KMS-11 (cell line): ENCODE measurements at regions not wholly inside any gene's neighbourhood (a gene's known extent, or its start where the extent isn't known, plus 50 kb on each side); places are given as distances from the start of the nearest gene placed in this dataset.
"Not testable (repeated sequence)": the region's sequence is repeated elsewhere in the genome, so short reads cannot be mapped to it uniquely, and the experiment has no call there.

Experiments used
- H2AFZ ChIP-seq: fragments of 200-600 bp; sonication (generic); 2 replicates; pipeline ENCODE4 v1.6.1; 2016; ENCODE audit warnings: antibody characterized with exemption, mixed run types, low read depth
- H3K27ac ChIP-seq: fragments of 200-600 bp; sonication (generic); 2 replicates; pipeline ENCODE4 v1.6.1; 2016; ENCODE audit warnings: mild to moderate bottlenecking, mixed run types
- H3K27me3 ChIP-seq: fragments of 200-600 bp; sonication (generic); 2 replicates; pipeline ENCODE4 v1.6.1; 2017; ENCODE audit warnings: mild to moderate bottlenecking, low read depth, mixed run types, moderate library complexity; ENCODE audit not compliant: insufficient read depth
- H3K36me3 ChIP-seq: fragments of 200-600 bp; sonication (generic); 2 replicates; pipeline ENCODE4 v1.6.1; 2017; ENCODE audit warnings: mild to moderate bottlenecking, mixed run types; ENCODE audit not compliant: insufficient read depth
- H3K4me1 ChIP-seq: fragments of 200-600 bp; sonication (generic); 2 replicates; pipeline ENCODE4 v1.6.1; 2016; ENCODE audit warnings: mild to moderate bottlenecking, low read depth, mixed run types; ENCODE audit not compliant: poor library complexity, severe bottlenecking
- H3K4me2 ChIP-seq: fragments of 200-600 bp; sonication (generic); 2 replicates; pipeline ENCODE4 v1.7.0; 2016; ENCODE audit warnings: mild to moderate bottlenecking, mixed run types
- H3K4me3 ChIP-seq: fragments of 200-600 bp; sonication (generic); IDR thresholded peaks from 2 replicates; pipeline ENCODE4 v1.6.1; 2017; ENCODE audit warnings: low read depth, low read length, mixed read lengths; ENCODE audit not compliant: insufficient read depth
- H3K79me2 ChIP-seq: fragments of 200-600 bp; sonication (generic); 2 replicates; pipeline ENCODE4 v1.6.1; 2016; ENCODE audit warnings: low read depth, mixed run types; ENCODE audit not compliant: insufficient read depth
- H3K9ac ChIP-seq: fragments of 200-600 bp; sonication (generic); 2 replicates; pipeline ENCODE4 v1.6.1; 2016; ENCODE audit warnings: mild to moderate bottlenecking, mixed run types
- H4K20me1 ChIP-seq: fragments of 200-600 bp; sonication (generic); 2 replicates; pipeline ENCODE4 v1.6.1; 2016; ENCODE audit warnings: mild to moderate bottlenecking, mixed run types; ENCODE audit not compliant: insufficient read depth
- TF ChIP-seq, protein P1 (sequence below): fragments of 200-600 bp; sonication (generic); conservative IDR thresholded peaks from 2 replicates; pipeline ENCODE4 v1.6.1; 2017; ENCODE audit warnings: low read depth, mild to moderate bottlenecking, antibody characterized with exemption, low read length, moderate library complexity, mixed read lengths

DNA sequence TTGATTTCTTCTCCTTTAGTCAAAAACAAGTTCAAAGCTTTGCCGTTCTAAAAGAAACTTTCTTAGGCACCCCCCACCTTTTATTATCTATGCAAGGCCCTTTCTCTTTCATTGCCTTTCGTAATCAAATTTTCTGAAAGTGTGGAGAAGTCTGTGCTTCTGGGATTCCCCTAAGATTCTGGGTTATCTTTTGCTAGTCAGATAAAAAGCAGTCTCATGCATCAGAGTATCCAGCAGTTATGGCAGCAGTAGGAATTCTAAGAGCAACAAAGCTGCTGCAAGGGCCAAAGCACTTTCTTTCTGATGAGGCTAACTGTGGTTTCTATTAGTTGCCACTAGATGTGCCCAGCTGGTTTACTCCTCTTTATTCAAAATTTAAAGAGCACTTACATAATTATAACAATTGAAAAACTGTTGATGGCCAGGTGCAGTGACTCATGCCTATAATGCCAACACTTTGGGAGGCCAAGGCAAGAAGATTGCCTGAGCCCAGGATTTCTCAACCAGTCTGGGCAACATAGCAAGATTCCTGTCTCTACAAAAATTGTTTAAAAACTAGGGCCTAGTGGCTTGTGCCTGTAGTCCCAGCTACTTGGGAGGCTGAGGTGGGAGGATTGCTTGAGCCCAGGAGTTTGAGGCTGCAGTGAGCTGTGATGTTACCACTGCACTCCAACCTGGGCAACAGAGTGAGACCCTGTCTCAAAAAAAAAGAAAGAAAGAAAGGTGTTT lies 296.2 kb downstream of the PAPSS1 start:
- Histone ChIP-seq H2AFZ (peak overlapping the region; percentile 37; the same call in 1 of the 2 replicates), H3K4me1 (peaks cover 20% of the 10 kb centered on the region), H3K79me2 (no peaks in the 10 kb centered on the region), H3K4me2 (peak overlapping the region; percentile 40), H3K36me3 (no peaks in the 10 kb centered on the region), H3K4me3 (no peak overlapping the region), H3K27me3 (no peaks in the 10 kb centered on the region), H3K27ac (peak overlapping the region; percentile 20; the same call in 1 of the 2 replicates), H3K9ac (no peak overlapping the region), H4K20me1 (no peaks in the 10 kb centered on the region)
- TF ChIP-seq, protein P1, sequence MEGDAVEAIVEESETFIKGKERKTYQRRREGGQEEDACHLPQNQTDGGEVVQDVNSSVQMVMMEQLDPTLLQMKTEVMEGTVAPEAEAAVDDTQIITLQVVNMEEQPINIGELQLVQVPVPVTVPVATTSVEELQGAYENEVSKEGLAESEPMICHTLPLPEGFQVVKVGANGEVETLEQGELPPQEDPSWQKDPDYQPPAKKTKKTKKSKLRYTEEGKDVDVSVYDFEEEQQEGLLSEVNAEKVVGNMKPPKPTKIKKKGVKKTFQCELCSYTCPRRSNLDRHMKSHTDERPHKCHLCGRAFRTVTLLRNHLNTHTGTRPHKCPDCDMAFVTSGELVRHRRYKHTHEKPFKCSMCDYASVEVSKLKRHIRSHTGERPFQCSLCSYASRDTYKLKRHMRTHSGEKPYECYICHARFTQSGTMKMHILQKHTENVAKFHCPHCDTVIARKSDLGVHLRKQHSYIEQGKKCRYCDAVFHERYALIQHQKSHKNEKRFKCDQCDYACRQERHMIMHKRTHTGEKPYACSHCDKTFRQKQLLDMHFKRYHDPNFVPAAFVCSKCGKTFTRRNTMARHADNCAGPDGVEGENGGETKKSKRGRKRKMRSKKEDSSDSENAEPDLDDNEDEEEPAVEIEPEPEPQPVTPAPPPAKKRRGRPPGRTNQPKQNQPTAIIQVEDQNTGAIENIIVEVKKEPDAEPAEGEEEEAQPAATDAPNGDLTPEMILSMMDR: no peak

DNA sequence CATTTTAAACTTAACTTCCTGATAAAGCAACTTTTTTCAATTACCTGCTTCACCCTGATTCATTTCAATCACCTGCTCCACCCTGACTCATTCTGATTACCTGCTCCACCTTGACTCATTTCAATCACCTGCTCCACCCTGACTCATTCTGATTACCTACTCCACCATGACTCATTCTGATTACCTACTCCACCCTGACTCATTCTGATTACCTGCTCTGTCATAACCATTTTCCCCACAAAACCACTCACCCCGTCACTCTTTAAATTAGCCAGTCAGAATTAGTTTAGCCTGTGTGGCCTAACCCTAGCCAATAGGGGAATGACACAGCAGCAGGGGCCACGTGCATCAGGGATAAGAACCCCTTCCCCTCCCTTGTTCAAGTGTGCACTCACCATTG lies 300.5 kb downstream of the PAPSS1 start:
- H3K4me3 ChIP-seq, H3K9ac ChIP-seq, H3K36me3 ChIP-seq, H4K20me1 ChIP-seq, H2AFZ ChIP-seq, H3K27me3 ChIP-seq, H3K79me2 ChIP-seq, H3K27ac ChIP-seq, H3K4me2 ChIP-seq: not testable (repeated sequence)
- peaks cover 18% of the 10 kb centered on the region for H3K4me1 ChIP-seq

DNA sequence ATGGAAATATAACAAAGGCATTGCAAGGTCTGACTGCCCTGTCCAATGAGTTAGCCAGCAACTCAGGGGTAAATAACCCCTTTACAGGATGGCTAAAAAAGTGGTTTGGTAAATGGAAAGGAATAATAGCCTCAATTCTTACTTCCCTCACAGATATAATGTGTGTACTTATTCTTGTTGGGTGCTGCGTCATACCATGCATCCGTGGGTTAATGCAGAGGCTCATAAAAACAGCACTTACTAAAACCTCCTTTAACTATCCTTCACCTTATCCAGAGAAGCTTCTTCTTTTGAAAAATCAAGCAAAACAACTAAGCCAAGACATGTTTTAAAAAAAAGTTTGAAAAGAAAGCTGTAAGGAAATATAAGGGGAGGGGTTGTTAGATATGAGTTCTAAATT lies 301.0 kb downstream of the PAPSS1 start:
- Histone ChIP-seq H3K27me3 (no peaks in the 10 kb centered on the region), H3K36me3 (no peaks in the 10 kb centered on the region), H3K79me2 (no peaks in the 10 kb centered on the region), H3K9ac (no peak overlapping the region), H3K27ac (no peak overlapping the region), H3K4me2 (no peak overlapping the region), H4K20me1 (no peaks in the 10 kb centered on the region), H2AFZ (no peak overlapping the region), H3K4me1 (peaks cover 13% of the 10 kb centered on the region), H3K4me3 (no peak overlapping the region)
- TF ChIP-seq, protein P1: no peak

DNA sequence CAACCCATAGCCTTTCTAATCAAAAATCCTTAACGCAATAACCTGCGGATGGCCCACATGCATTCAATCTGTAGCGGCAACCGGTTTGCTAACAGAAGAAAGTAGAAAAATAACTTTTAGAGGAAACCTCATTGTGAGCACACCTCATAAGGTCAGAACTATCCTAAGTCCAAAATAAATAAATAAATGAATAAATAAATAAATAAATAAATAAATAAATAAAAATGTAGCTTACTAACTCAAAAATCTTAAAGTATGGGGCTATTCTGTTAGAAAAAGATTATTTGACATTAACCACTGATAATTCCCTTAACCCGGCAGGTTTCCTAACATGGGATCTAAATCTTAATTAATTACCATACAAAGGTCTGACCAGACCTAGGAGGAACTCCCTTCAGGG lies 304.5 kb downstream of the PAPSS1 start:
- not testable (repeated sequence) for H4K20me1 ChIP-seq, H3K9ac ChIP-seq, H3K79me2 ChIP-seq

DNA sequence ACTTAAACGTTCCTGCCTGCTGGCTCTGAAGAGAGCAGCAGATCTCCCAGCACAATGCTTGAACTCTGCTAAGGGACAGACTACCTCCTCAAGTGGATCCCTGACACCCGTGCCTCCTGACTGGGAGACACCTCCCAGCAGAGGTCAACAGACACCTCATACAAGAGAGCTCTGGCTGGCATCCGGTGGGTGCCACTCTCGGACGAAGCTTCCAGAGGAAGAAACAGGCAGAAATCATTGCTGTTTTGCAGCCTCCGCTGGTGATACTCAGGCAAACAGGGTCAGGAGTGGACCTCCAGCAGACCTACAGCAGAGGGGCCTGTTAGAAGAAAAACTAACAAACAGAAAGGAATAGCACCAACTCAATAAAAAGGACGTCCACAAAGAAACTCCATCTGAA lies 310.2 kb downstream of the PAPSS1 start:
- not testable (repeated sequence) for H3K4me3 ChIP-seq

More for the DNA sequence above, 304.5 kb downstream of the PAPSS1 start:
- H3K4me3 ChIP-seq, H2AFZ ChIP-seq, H3K4me1 ChIP-seq, H3K27ac ChIP-seq, H3K27me3 ChIP-seq, H3K4me2 ChIP-seq, H3K36me3 ChIP-seq: not testable (repeated sequence)

DNA sequence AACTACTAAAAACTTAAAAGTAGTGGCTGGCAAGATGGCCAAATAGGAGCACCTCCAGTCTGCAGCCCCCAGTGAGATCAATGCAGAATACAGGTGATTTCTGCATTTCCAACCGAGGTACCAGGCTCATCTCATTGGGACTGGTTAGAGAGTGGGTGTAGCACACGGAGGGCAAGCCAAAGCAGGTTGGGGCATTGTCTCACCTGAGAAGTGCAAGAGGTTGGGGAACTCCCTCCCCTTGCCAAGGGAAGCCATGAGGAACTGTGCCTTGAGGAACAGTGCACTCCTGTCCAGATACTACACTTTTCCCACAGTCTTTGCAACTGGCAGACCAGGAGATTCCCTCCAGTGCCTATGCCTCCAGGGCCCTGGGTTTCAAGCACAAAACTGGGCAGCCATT lies 311.1 kb downstream of the PAPSS1 start:
- Histone ChIP-seq H3K27ac (no peak overlapping the region), H3K79me2 (no peaks in the 10 kb centered on the region), H3K4me1 (peaks cover 7% of the 10 kb centered on the region), H2AFZ (no peak overlapping the region), H4K20me1 (no peaks in the 10 kb centered on the region), H3K9ac (no peak overlapping the region), H3K4me2 (no peak overlapping the region), H3K4me3 (no peak overlapping the region), H3K36me3 (no peaks in the 10 kb centered on the region), H3K27me3 (no peaks in the 10 kb centered on the region)
- TF ChIP-seq, protein P1: no peak

More for the DNA sequence above, 310.2 kb downstream of the PAPSS1 start:
- H3K4me2 ChIP-seq, H3K27ac ChIP-seq, H3K9ac ChIP-seq, H3K4me1 ChIP-seq, H2AFZ ChIP-seq, H4K20me1 ChIP-seq, H3K36me3 ChIP-seq, H3K79me2 ChIP-seq, H3K27me3 ChIP-seq: not testable (repeated sequence)
